Spleen (tissue), 11 donors: ENCODE measurements at regions not wholly inside any gene's neighbourhood (a gene's known extent, or its start where the extent isn't known, plus 50 kb on each side); places are given as distances from the start of the nearest gene placed in this dataset.

ENCODE experiments used
- DNase-seq: peaks from one replicate; pipeline ENCODE4 v3.0.0-alpha.2; 2020
- H3K27ac ChIP-seq, 8 donors: fragments of 200-600 bp; sonication (generic) in 7 of 8; 1 replicate in 4 of 8; 2 replicates in 4 of 8; pipeline versions ENCODE4 v1.5.0 to v1.8.0; 2016 to 2021; ENCODE audit warnings: inconsistent platforms in 4 of 8, mild to moderate bottlenecking in 4 of 8, moderate library complexity in 1 of 8
- H3K27me3 ChIP-seq, 7 donors: fragments of 200-600 bp; sonication (generic) in 6 of 7; replicated peaks in 1 of 7; 1 replicate in 4 of 7; 2 replicates in 3 of 7; pipeline versions ENCODE4 v1.5.0 to v1.8.0; 2016 to 2021; ENCODE audit warnings: inconsistent platforms in 3 of 7, mild to moderate bottlenecking in 1 of 7
- H3K36me3 ChIP-seq, 6 donors: fragments of 200-600 bp; sonication (generic) in 5 of 6; 1 replicate in 4 of 6; 2 replicates in 2 of 6; pipeline versions ENCODE4 v1.5.0 to v1.8.0; 2016 to 2021; ENCODE audit warnings: inconsistent platforms in 2 of 6
- H3K4me1 ChIP-seq, 6 donors: fragments of 200-600 bp; sonication (generic) in 5 of 6; 1 replicate in 3 of 6; 2 replicates in 3 of 6; pipeline versions ENCODE4 v1.5.0 to v1.8.0; 2016 to 2021; ENCODE audit warnings: inconsistent platforms in 3 of 6
- H3K4me3 ChIP-seq, 8 donors: fragments of 200-600 bp; sonication (generic) in 7 of 8; 1 replicate in 4 of 8; 2 replicates in 4 of 8; pipeline versions ENCODE4 v1.5.0 to v1.8.0; 2016 to 2021; ENCODE audit warnings: inconsistent platforms in 4 of 8, mild to moderate bottlenecking in 4 of 8, moderate library complexity in 2 of 8
- H3K9me3 ChIP-seq, 8 donors: fragments of 200-600 bp; sonication (generic) in 7 of 8; 1 replicate in 4 of 8; 2 replicates in 4 of 8; pipeline versions ENCODE4 v1.5.0 to v1.8.0; 2016 to 2021; ENCODE audit warnings: inconsistent platforms in 4 of 8
- CTCF ChIP-seq, 11 experiments: fragments of 200-600 bp in 7 of 11; fragments of 450-650 bp in 4 of 11; sonication (generic) in 4 of 11; IDR thresholded peaks in 8 of 11; conservative IDR thresholded peaks in 3 of 11; 1 replicate in 7 of 11; 2 replicates in 4 of 11; pipeline versions ENCODE4 v1.4.0 to v1.8.0; 2016 to 2021; ENCODE audit warnings: antibody characterized with exemption in 11 of 11, inconsistent platforms in 4 of 11, mild to moderate bottlenecking in 1 of 11
- POLR2A ChIP-seq, 3 donors: fragments of 450-650 bp; IDR thresholded peaks; one replicate each; pipeline ENCODE4 v1.5.1; 2017; ENCODE audit warnings: antibody characterized with exemption in 3 of 3, mild to moderate bottlenecking in 1 of 3
- POLR2AphosphoS5 ChIP-seq, 3 donors: sonication (generic); formaldehyde crosslinking; IDR thresholded peaks; one replicate each; pipeline ENCODE4 v1.5.1; 2017; ENCODE audit warnings: antibody characterized with exemption in 3 of 3
- WGBS, 5 donors: extraction: QIAGEN DNeasy Blood & Tissue Kit in 3 of 5; methylation state at CpG; one replicate each; pipeline versions ENCODE4 v1.1.5 to v1.1.7; 2013 to 2018; 5-methylcytosine and 5-hydroxymethylcytosine counted together
- intact Hi-C: fragments of 100-400 bp; cut with DNase I; formaldehyde crosslinking; loops from one replicate; pipeline ENCODE4 v1.15.0; 2023; ENCODE audit warnings: low total_unique reads
- donor health status: healthy with polysubstance abuse.
- donor health status: DM: no; HTN: no; CAD: no; lungs with moderate emphysema.
- donor health status: DM: no; HTN: no; CAD: no.
- donor health status: Bipolar disorder and iron deficiency.
- donor health status: healthy.
- donor health status: DM: no; HTN: no; CAD: no.
- donor health status: DM: yes; HTN: yes; CAD: no.

- Histone ChIP-seq H3K4me1 (no peaks in the 10 kb centered on the region), H3K9me3 (no peaks in the 10 kb centered on the region), H3K27me3 (peaks cover 0 to 4% (median 0%) of the 10 kb centered on the region in 7 donors), H3K27ac (no peak overlapping the region), H3K4me3 (no peak overlapping the region), H3K36me3 (peaks cover 0 to 3% (median 0%) of the 10 kb centered on the region in 6 donors)
- DNase-seq: no peak
- intact Hi-C loops: no loop called here
- TF ChIP-seq POLR2A (IDR thresholded peaks at IDR 0.05) (no peak), CTCF (IDR thresholded peaks at IDR 0.05 in 8 of 11, conservative IDR thresholded peaks at IDR 0.05 in 3 of 11) (no peak), POLR2AphosphoS5 (IDR thresholded peaks at IDR 0.05) (no peak)
- WGBS, 5 donors: 84 to 93% (median 88%) methylated on average over 5 of the region's 5 CpGs
These were observed 131.6 kb downstream of the TLR5 start for GRCh38 chr1:223011505-223011856.

DNA sequence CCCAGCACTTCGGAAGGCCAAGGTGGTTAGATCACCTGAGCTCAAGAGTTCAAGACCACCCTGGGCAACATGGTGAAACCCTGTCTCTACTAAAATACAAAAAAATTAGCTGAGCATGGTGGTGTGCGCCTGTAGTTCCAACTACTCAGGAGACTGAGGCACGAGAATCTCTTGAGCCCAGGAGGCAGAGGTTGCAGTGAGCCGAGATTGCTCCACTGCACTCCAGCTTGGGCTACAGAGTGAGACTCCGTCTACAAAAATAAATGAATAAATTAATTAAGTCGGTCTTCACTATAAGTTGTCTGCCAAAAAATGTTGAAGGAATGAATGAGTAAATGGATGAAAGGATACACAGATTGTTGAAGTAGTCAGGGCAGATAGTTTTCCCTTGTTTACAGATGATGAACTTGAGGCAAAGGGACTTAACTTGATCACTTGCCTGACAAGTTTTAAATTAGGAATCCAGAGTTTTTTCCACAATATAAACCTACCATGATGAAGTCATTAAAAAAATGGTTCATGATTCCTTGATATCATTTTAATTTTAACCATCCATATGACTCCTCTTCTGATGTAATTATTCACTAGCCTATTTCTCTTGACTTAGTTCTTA, 130.8 kb downstream of the TLR5 start:
- no peak for DNase-seq
- Histone ChIP-seq H3K36me3 (no peaks in the 10 kb centered on the region), H3K4me3 (no peak overlapping the region), H3K27ac (no peak overlapping the region), H3K4me1 (no peaks in the 10 kb centered on the region), H3K9me3 (no peaks in the 10 kb centered on the region), H3K27me3 (peaks cover 0 to 4% (median 0%) of the 10 kb centered on the region in 7 donors)
- whole genome bisulfite sequencing, 5 donors: 87 to 96% (median 93%) methylated on average over 6 of the region's 6 CpGs
- intact Hi-C loops: no loop called here
- TF ChIP-seq CTCF (IDR thresholded peaks at IDR 0.05 in 8 of 11, conservative IDR thresholded peaks at IDR 0.05 in 3 of 11) (no peak), POLR2AphosphoS5 (IDR thresholded peaks at IDR 0.05) (no peak), POLR2A (IDR thresholded peaks at IDR 0.05) (no peak)

GRCh38 chr1:223012938-223013337, 130.1 kb downstream of the TLR5 start:
- Histone ChIP-seq H3K9me3 (no peaks in the 10 kb centered on the region), H3K36me3 (no peaks in the 10 kb centered on the region), H3K4me1 (no peaks in the 10 kb centered on the region), H3K4me3 (no peak overlapping the region), H3K27me3 (peaks cover 0 to 4% (median 0%) of the 10 kb centered on the region in 7 donors), H3K27ac (no peak overlapping the region)
- intact Hi-C loops: no loop called here
- no peak for DNase-seq
- 63 to 84% (median 75%) methylated on average over 2 of the region's 2 CpGs for WGBS, 5 donors
- TF ChIP-seq CTCF (IDR thresholded peaks at IDR 0.05 in 8 of 11, conservative IDR thresholded peaks at IDR 0.05 in 3 of 11) (no peak), POLR2AphosphoS5 (IDR thresholded peaks at IDR 0.05) (no peak), POLR2A (IDR thresholded peaks at IDR 0.05) (no peak)

DNA sequence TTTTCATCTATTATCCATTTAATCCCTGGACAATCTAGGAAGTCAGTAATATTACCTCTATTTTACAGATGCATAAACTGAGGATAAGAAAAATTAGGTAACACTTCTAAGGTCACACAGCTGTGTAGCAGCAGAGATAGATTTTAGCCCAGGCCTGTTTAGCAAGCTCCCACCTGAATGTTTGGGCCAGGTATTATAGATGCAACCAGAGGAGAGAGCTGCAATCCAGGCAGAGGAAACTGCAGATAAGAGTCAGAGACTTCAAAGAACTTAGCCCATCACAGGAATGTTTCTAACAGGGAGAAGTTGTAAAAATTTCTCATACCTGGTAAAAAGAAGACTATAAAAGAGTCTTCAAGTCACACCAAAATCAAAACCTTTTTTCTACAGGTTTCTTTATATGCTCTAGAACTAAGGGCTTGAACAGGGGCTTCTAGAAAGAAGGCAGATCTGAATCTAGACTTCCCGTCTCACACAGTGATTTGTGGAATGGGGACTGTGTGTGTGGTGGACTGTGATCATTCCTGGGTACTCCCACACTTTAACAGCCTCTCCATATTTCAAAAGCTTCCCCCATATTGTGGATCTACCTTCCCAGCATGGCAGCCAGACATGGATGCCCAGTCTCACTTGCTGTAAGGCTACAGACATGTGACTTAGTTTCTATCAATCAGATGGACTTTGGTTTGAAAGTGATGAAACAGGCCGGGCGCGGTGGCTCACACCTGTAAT, 128.7 kb downstream of the TLR5 start:
- no peak overlapping the region for H3K27ac ChIP-seq
- no peaks in the 10 kb centered on the region for H3K9me3 ChIP-seq
- no peak overlapping the region for H3K4me3 ChIP-seq
- intact Hi-C loops: no loop called here
- no peaks in the 10 kb centered on the region for H3K4me1 ChIP-seq
- H3K36me3 ChIP-seq: no peaks in the 10 kb centered on the region
- TF ChIP-seq POLR2AphosphoS5 (IDR thresholded peaks at IDR 0.05): no peak
- no peak for TF ChIP-seq POLR2A (IDR thresholded peaks at IDR 0.05)
- TF ChIP-seq CTCF (IDR thresholded peaks at IDR 0.05 in 8 of 11, conservative IDR thresholded peaks at IDR 0.05 in 3 of 11): no peak
- no peak for DNase-seq
- H3K27me3 ChIP-seq: peaks cover 0 to 4% (median 0%) of the 10 kb centered on the region in 7 donors
- 92 to 98% (median 94%) methylated on average over 4 of the region's 4 CpGs for WGBS, 5 donors
